ENCODE measurements at regions not wholly inside any gene's neighbourhood (a gene's known extent, or its start where the extent isn't known, plus 50 kb on each side); places are given as distances from the start of the nearest gene placed in this dataset.
"Not testable (repeated sequence)": the region's sequence is repeated elsewhere in the genome, so short reads cannot be mapped to it uniquely, and the experiment has no call there.

GRCh38 chr16:54727696-54728095 lies 203.0 kb upstream of the IRX5 start:
- not testable (repeated sequence) for DNase-seq (ENCODE audit: low read depth, low spot score)

GRCh38 chr16:54724346-54724925 lies 206.2 kb upstream of the IRX5 start:
- no peak for DNase-seq (ENCODE audit: low read depth, low spot score)

GRCh38 chr16:54722210-54722676 lies 208.4 kb upstream of the IRX5 start:
- no peak for DNase-seq (ENCODE audit: low read depth, low spot score)

- DNase-seq (ENCODE audit: low read depth, low spot score): no peak
These were observed 210.4 kb upstream of the IRX5 start for GRCh38 chr16:54720259-54720658.

GRCh38 chr16:54719624-54720023 lies 211.0 kb upstream of the IRX5 start:
- no peak for DNase-seq (ENCODE audit: low read depth, low spot score)

GRCh38 chr16:54718376-54718775 lies 212.3 kb upstream of the IRX5 start:
- DNase-seq (ENCODE audit: low read depth, low spot score): no peak

- DNase-seq (ENCODE audit: low read depth, low spot score): no peak
These were observed 215.7 kb upstream of the IRX5 start for GRCh38 chr16:54715011-54715410.

GRCh38 chr16:54712866-54713265 lies 217.8 kb upstream of the IRX5 start:
- no peak for DNase-seq (ENCODE audit: low read depth, low spot score)

- no peak for DNase-seq (ENCODE audit: low read depth, low spot score)
These were observed 222.9 kb upstream of the IRX5 start for GRCh38 chr16:54707813-54708212.

GRCh38 chr16:54706406-54706805 lies 224.3 kb upstream of the IRX5 start:
- no peak for DNase-seq (ENCODE audit: low read depth, low spot score)

GRCh38 chr16:54703339-54703738 lies 227.3 kb upstream of the IRX5 start:
- DNase-seq (ENCODE audit: low read depth, low spot score): no peak

- DNase-seq (ENCODE audit: low read depth, low spot score): no peak
These were observed 231.0 kb upstream of the IRX5 start for GRCh38 chr16:54699656-54700055.

GRCh38 chr16:54697677-54698076 lies 233.0 kb upstream of the IRX5 start:
- DNase-seq (ENCODE audit: low read depth, low spot score): no peak

- DNase-seq (ENCODE audit: low read depth, low spot score): no peak
These were observed 233.7 kb upstream of the IRX5 start for GRCh38 chr16:54696970-54697369.

- no peak for DNase-seq (ENCODE audit: low read depth, low spot score)
These were observed 234.1 kb upstream of the IRX5 start for GRCh38 chr16:54696522-54696921.

GRCh38 chr16:54694651-54695050 lies 236.0 kb upstream of the IRX5 start:
- no peak for DNase-seq (ENCODE audit: low read depth, low spot score)

- DNase-seq (ENCODE audit: low read depth, low spot score): no peak
These were observed 236.8 kb upstream of the IRX5 start for GRCh38 chr16:54693864-54694263.

GRCh38 chr16:54690710-54691109 lies 240.0 kb upstream of the IRX5 start:
- DNase-seq (ENCODE audit: low read depth, low spot score): no peak

- no peak for DNase-seq (ENCODE audit: low read depth, low spot score)
These were observed 240.4 kb upstream of the IRX5 start for GRCh38 chr16:54690306-54690705.

- DNase-seq (ENCODE audit: low read depth, low spot score): no peak
These were observed 241.4 kb upstream of the IRX5 start for GRCh38 chr16:54689072-54689865.

GRCh38 chr16:54688339-54688738 lies 242.3 kb upstream of the IRX5 start:
- no peak for DNase-seq (ENCODE audit: low read depth, low spot score)

- no peak for DNase-seq (ENCODE audit: low read depth, low spot score)
These were observed 243.4 kb upstream of the IRX5 start for GRCh38 chr16:54687043-54687899.
